ENCODE measurements at regions not wholly inside any gene's neighbourhood (a gene's known extent, or its start where the extent isn't known, plus 50 kb on each side); places are given as distances from the start of the nearest gene placed in this dataset.
"Not testable (repeated sequence)": the region's sequence is repeated elsewhere in the genome, so short reads cannot be mapped to it uniquely, and the experiment has no call there.

- ChIA-PET POLR2A (no interaction called here), CTCF (no interaction called here)
- no peak for TF ChIP-seq CTCF (IDR thresholded peaks at IDR 0.05)
- DNase-seq (no peak), ATAC-seq (ENCODE audit: poor library complexity) (no peak)
- H3K9me3 Mint-ChIP-seq: peaks cover 4% of the 10 kb centered on the region
- H3K27ac Mint-ChIP-seq: no peak overlapping the region
- Histone ChIP-seq H3K4me3 (ENCODE audit: low read length) (no peak overlapping the region), H3K9me3 (ENCODE audit: control insufficient read depth in 1 of 2, insufficient read depth in 1 of 2, low read length in 2 of 2) (peaks cover 0 to 7% of the 10 kb centered on the region in 2 experiments), H3K4me1 (ENCODE audit: insufficient read depth, low read length) (no peaks in the 10 kb centered on the region), H3K27me3 (ENCODE audit: control insufficient read depth in 1 of 2, insufficient read depth in 2 of 2, low read length in 2 of 2) (peaks cover 0 to 2% of the 10 kb centered on the region in 2 experiments), H3K27ac (ENCODE audit: low read depth in 1 of 2, low read length in 2 of 2) (no peak overlapping the region), H3K36me3 (ENCODE audit: insufficient read depth, low read length) (no peaks in the 10 kb centered on the region)
- H3K36me3 Mint-ChIP-seq (ENCODE audit: low read depth): no peaks in the 10 kb centered on the region
- H3K4me3 Mint-ChIP-seq: no peak overlapping the region
- intact Hi-C loops (cut with DNase I, micrococcal nuclease): no loop called here
- H3K27me3 Mint-ChIP-seq: peaks cover 18% of the 10 kb centered on the region
- no peaks in the 10 kb centered on the region for H3K4me1 Mint-ChIP-seq (ENCODE audit: low read depth)
These were observed 80.6 kb downstream of the OTOR start for GRCh38 chr20:16828666-16829305.

- H3K27ac ChIP-seq (ENCODE audit: low read depth in 1 of 2, low read length in 2 of 2); H3K4me1 Mint-ChIP-seq (ENCODE audit: low read depth); intact Hi-C loops (cut with DNase I, micrococcal nuclease); H3K36me3 ChIP-seq (ENCODE audit: insufficient read depth, low read length); DNase-seq; H3K4me1 ChIP-seq (ENCODE audit: insufficient read depth, low read length); H3K27me3 Mint-ChIP-seq; H3K9me3 Mint-ChIP-seq; H3K4me3 Mint-ChIP-seq; POLR2A ChIA-PET; ATAC-seq (ENCODE audit: poor library complexity); H3K27ac Mint-ChIP-seq; H3K36me3 Mint-ChIP-seq (ENCODE audit: low read depth); H3K9me3 ChIP-seq (ENCODE audit: control insufficient read depth in 1 of 2, insufficient read depth in 1 of 2, low read length in 2 of 2); H3K4me3 ChIP-seq (ENCODE audit: low read length); H3K27me3 ChIP-seq (ENCODE audit: control insufficient read depth in 1 of 2, insufficient read depth in 2 of 2, low read length in 2 of 2): not testable (repeated sequence)
- CTCF ChIA-PET: interaction anchor here (1.6 kb wide), 1 partner anchor 14 kb away, joined by 5 read pairs; no protein-coding TSS in a partner anchor
These were observed 87.5 kb downstream of the OTOR start for GRCh38 chr20:16835690-16836089.

GRCh38 chr20:16842486-16843120, 94.4 kb downstream of the OTOR start:
- Mint-ChIP-seq H3K4me3 (no peak overlapping the region), H3K9me3 (no peaks in the 10 kb centered on the region), H3K4me1 (ENCODE audit: low read depth) (no peaks in the 10 kb centered on the region), H3K27me3 (no peaks in the 10 kb centered on the region), H3K36me3 (ENCODE audit: low read depth) (no peaks in the 10 kb centered on the region), H3K27ac (no peak overlapping the region)
- ATAC-seq (ENCODE audit: poor library complexity) (no peak), DNase-seq (no peak)
- Histone ChIP-seq H3K27me3 (ENCODE audit: control insufficient read depth in 1 of 2, insufficient read depth in 2 of 2, low read length in 2 of 2) (no peaks in the 10 kb centered on the region), H3K36me3 (ENCODE audit: insufficient read depth, low read length) (no peaks in the 10 kb centered on the region), H3K9me3 (ENCODE audit: control insufficient read depth in 1 of 2, insufficient read depth in 1 of 2, low read length in 2 of 2) (no peaks in the 10 kb centered on the region), H3K27ac (ENCODE audit: low read depth in 1 of 2, low read length in 2 of 2) (no peak overlapping the region), H3K4me3 (ENCODE audit: low read length) (no peak overlapping the region), H3K4me1 (ENCODE audit: insufficient read depth, low read length) (no peaks in the 10 kb centered on the region)
- TF ChIP-seq CTCF (IDR thresholded peaks at IDR 0.05): no peak
- CTCF ChIA-PET: no interaction called here
- intact Hi-C loops (cut with DNase I, micrococcal nuclease): no loop called here
- POLR2A ChIA-PET: no interaction called here

GRCh38 chr20:16844406-16844805, 96.2 kb downstream of the OTOR start:
- Mint-ChIP-seq H3K9me3 (no peaks in the 10 kb centered on the region), H3K36me3 (ENCODE audit: low read depth) (no peaks in the 10 kb centered on the region), H3K27ac (no peak overlapping the region), H3K4me3 (no peak overlapping the region), H3K4me1 (ENCODE audit: low read depth) (no peaks in the 10 kb centered on the region), H3K27me3 (no peaks in the 10 kb centered on the region)
- ChIA-PET POLR2A (no interaction called here), CTCF (no interaction called here)
- Histone ChIP-seq H3K27me3 (ENCODE audit: control insufficient read depth in 1 of 2, insufficient read depth in 2 of 2, low read length in 2 of 2) (no peaks in the 10 kb centered on the region), H3K27ac (ENCODE audit: low read depth in 1 of 2, low read length in 2 of 2) (no peak overlapping the region), H3K36me3 (ENCODE audit: insufficient read depth, low read length) (no peaks in the 10 kb centered on the region), H3K4me3 (ENCODE audit: low read length) (no peak overlapping the region), H3K9me3 (ENCODE audit: control insufficient read depth in 1 of 2, insufficient read depth in 1 of 2, low read length in 2 of 2) (no peaks in the 10 kb centered on the region), H3K4me1 (ENCODE audit: insufficient read depth, low read length) (no peaks in the 10 kb centered on the region)
- TF ChIP-seq CTCF (IDR thresholded peaks at IDR 0.05): no peak
- ATAC-seq (ENCODE audit: poor library complexity) (no peak), DNase-seq (no peak)
- intact Hi-C loops (cut with DNase I, micrococcal nuclease): no loop called here

Measured in CD4-positive, alpha-beta T cell (primary cell).